Stimulated activated naive CD4-positive, alpha-beta T cell (primary cell): ENCODE measurements at regions not wholly inside any gene's neighbourhood (a gene's known extent, or its start where the extent isn't known, plus 50 kb on each side); places are given as distances from the start of the nearest gene placed in this dataset.

Source experiments
- DNase-seq, 6 experiments: peaks; one replicate each; lab custom pipeline; 2025; lab: John Stamatoyannopoulos, UW

GRCh38 chr18:29711932-29712331, 1330.6 kb downstream of the DSC3 start:
- no peak for DNase-seq

- DNase-seq = no peak
Observed at GRCh38 chr18:29693334-29693733, 1349.2 kb downstream of the DSC3 start.

GRCh38 chr18:29681578-29681977, 1361.0 kb downstream of the DSC3 start:
- DNase-seq = no peak

GRCh38 chr18:29664278-29665036, 1378.1 kb downstream of the DSC3 start:
- DNase-seq = no peak

GRCh38 chr18:29661924-29662323, 1380.6 kb downstream of the DSC3 start:
- DNase-seq = no peak

GRCh38 chr18:29660777-29661176, 1381.8 kb downstream of the DSC3 start:
- no peak for DNase-seq

- no peak for DNase-seq
Observed at GRCh38 chr18:29653671-29654215, 1388.8 kb downstream of the DSC3 start.

GRCh38 chr18:29652797-29653196, 1389.7 kb downstream of the DSC3 start:
- DNase-seq = no peak

GRCh38 chr18:29651122-29651680, 1391.3 kb downstream of the DSC3 start:
- no peak for DNase-seq

GRCh38 chr18:29648891-29649290, 1393.7 kb downstream of the DSC3 start:
- no peak for DNase-seq

GRCh38 chr18:29647700-29648099, 1394.8 kb downstream of the DSC3 start:
- no peak for DNase-seq

- DNase-seq = no peak
Observed at GRCh38 chr18:29644276-29644675, 1398.3 kb downstream of the DSC3 start.

- no peak for DNase-seq
Observed at GRCh38 chr18:29629493-29630036, 1413.0 kb downstream of the DSC3 start.

- DNase-seq = no peak
Observed at GRCh38 chr18:29626094-29626493, 1416.4 kb downstream of the DSC3 start.

GRCh38 chr18:29616867-29617266, 1425.7 kb downstream of the DSC3 start:
- no peak for DNase-seq

- DNase-seq = no peak
Observed at GRCh38 chr18:29608982-29609381, 1432.1 kb upstream of the CDH2 start.

- DNase-seq = no peak
Observed at GRCh38 chr18:29605365-29605764, 1428.4 kb upstream of the CDH2 start.

- DNase-seq = no peak
Observed at GRCh38 chr18:29596959-29597358, 1420.0 kb upstream of the CDH2 start.

GRCh38 chr18:29594493-29594892, 1417.6 kb upstream of the CDH2 start:
- no peak for DNase-seq

GRCh38 chr18:29588446-29589100, 1411.6 kb upstream of the CDH2 start:
- no peak for DNase-seq

GRCh38 chr18:29586210-29586609, 1409.3 kb upstream of the CDH2 start:
- DNase-seq = no peak

GRCh38 chr18:29560270-29560669, 1383.3 kb upstream of the CDH2 start:
- no peak for DNase-seq

- DNase-seq = no peak
Observed at GRCh38 chr18:29556070-29556469, 1379.1 kb upstream of the CDH2 start.
